Activated gamma-delta T cell treated with Interleukin-2 at 50 U/mL for 16 hours (primary cell): ENCODE measurements at regions not wholly inside any gene's neighbourhood (a gene's known extent, or its start where the extent isn't known, plus 50 kb on each side); places are given as distances from the start of the nearest gene placed in this dataset.
"Not testable (repeated sequence)": the region's sequence is repeated elsewhere in the genome, so short reads cannot be mapped to it uniquely, and the experiment has no call there.

Experiments used
- DNase-seq: peaks from one replicate; pipeline ENCODE4 v3.0.0-alpha.2; 2020

DNA sequence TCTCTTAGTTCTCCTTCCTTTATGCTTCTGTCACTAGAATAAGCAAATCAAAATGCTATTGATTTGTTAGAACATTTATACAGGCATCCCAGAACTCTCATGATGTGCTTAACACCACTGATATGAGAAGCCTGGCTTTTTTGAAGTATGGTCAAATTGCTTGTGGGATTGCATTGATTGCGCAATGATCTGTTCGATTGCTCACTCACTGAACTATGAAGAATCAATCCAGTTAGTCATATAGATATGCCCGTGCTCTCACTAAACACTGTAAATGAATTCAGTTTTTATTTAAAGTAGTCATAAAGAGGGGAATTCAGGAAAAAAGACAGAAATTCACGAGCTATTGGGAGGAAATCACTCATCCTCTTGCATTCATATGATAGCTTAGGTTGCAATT lies 1237.8 kb downstream of the SUCLG1 start:
- no peak for DNase-seq

DNA sequence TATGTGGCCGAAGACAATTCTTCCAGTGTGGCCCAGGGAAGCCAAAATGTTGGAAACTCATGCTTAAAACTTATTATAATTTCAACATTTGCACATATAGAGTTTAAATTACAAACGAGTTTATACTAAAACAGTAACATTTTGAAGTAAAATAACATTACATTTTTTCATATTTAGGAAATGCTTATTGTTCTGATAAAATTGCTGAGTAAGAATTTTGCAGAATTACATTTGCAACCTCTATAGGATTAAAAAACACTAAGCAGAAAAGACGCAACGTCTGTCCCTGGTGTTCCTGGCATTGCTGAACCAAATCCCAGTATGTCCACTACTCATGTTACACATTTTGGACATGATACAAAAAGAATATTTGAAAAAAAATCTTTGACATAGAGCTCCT lies 1241.2 kb downstream of the SUCLG1 start:
- DNase-seq, result no peak

DNA sequence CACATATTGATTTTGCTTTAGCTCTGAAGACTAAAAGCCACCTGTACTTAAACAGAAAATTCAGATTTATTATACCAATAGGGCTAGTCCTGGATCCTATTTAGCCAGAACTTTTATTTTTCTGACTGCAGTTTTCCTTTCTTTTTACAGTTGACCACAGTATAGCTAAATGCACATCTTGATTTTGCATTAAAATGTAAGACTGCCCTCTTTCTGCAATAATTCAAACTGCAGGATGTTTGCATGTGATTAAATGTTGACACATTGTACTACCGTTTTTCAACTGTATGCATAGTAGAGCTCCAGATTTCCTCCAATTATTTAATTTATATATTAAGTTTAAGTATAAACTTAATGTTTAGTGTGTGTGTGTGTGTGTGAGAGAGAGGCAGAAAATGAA lies 1262.9 kb downstream of the SUCLG1 start:
- DNase-seq, result no peak

DNA sequence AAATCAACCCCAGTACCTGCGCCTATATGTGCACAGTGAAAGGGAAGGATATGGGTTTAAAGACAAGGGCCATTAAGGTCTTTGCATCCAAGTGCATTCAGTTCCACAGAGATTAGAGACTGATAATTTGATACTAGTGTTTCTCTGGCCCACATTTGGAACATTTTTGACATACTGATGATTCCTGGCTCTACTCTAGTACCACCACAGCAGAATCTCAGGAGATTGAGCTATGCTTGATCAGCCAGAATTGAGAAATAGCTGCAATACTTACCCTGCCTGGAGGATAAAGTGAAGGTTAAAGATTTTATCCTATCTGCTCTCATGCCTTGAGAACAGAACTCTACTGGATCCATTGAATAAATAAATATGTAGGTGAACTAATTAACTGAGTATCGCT lies 1267.8 kb downstream of the SUCLG1 start:
- no peak for DNase-seq

DNA sequence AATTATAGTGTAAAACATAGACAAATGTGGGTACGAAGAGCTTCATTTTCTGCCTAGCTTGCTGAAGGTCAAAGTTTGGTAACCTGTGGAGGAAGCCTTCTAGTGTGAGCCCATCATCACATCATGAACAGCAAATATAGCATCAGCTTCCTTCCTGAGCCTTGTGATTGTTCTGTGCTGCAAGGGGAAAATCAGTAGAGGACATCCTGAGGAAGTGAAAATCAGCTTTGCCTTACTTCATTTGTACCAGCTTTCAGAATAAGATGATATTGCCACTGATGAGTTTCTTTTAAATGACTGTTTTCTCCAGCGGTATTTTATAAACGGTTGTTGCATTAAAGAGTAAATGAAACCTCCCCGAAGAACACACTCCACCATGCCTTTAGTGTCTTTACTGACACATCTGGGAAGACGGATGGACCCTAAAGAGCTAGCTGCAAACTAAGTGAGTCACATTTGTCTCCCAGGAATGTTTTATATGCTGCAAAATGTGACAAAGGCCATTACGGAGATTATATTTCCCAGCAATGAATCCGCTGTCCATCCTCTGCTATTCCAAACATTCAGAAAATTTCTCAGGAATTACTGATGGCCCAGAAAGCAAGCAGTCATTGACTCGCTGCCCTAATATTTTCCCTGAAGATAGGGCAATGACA lies 1272.8 kb downstream of the SUCLG1 start:
- no peak for DNase-seq

DNA sequence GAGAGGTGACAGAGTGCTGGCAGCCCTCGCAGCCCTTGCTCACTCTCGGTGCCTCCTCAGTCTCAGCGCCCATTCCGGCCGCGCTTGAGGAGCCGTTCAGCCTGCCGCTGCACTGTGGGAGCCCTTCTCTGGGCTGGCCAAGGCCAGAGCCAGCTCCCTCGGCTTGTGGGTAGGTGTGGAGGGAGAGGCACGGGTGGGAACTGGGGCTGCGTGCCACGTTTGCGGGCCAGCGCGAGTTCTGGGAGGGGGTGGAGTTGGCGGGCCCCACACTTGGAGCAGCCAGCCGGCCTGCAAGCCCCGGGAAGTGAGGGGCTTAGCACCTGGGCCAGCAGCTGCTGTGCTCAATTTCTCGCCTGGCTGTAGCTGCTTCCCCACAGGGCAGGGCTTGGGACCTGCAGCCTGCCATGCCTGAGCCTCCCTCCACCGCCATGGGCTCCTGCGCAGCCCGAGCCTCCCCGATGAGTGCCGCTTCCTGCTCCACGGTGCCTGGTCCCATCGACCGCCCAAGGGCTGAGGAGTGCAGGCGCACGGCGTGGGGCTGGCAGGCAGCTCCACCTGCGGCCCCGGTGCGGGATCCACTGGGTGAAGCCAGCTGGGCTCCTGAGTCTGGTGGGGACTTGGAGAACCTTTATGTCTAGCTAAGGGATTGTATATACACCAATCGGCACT lies 1278.1 kb downstream of the SUCLG1 start:
- not testable (repeated sequence) for DNase-seq

DNA sequence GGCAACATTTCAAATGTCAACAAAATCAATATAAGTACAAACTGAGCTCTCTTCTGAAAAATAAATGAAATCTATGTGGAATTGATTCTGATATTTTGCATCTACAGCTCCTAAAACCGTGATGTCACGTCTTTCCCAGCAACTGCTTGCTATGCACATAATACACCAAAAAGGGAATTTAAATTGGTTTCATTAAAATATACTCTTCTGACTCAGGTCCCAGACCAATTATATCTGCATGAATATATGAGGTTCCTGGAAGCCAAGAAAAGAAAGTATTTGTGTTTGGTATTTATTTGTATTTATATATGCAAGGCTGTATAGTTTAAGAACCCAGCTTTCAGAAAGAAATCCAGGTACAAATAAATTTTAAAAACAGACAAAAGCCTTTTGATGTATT lies 1282.5 kb downstream of the SUCLG1 start:
- no peak for DNase-seq

DNA sequence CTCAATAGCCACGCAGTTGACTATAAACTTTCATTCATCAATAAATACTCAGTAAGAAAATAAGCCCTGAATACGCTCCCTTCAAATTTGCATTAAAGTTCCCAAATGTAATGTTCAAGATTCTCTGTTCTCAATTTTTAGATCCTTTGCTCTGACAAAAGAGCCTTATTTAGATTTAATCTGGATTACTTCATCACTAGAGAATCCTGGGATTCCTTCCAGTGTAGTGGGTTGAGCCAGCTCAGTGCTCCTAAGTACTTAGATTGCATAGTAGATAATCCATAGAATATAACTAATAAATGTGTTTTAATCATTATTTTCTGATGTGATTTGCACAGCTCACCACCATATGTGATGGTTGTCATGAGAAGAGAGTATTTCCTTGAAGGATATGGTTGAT lies 1286.2 kb downstream of the SUCLG1 start:
- no peak for DNase-seq

DNA sequence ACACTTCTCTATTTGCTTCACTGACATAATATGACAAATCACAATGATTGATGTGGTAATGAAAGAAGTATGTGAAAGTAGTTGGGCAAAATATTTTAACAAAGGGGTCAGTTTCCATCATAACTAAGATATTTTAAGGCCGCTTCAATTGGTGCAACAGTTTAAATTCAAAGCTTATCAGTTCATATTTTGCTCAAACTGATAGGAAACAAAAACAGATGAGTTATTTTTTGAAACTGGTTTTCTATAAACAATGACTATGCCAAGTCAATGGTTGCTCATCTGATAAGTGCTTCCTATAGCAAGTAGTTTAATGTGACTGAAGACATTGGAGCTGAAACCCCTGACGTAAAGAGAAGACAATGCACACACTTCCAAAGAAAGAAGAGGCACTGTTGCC lies 1290.7 kb downstream of the SUCLG1 start:
- no peak for DNase-seq

DNA sequence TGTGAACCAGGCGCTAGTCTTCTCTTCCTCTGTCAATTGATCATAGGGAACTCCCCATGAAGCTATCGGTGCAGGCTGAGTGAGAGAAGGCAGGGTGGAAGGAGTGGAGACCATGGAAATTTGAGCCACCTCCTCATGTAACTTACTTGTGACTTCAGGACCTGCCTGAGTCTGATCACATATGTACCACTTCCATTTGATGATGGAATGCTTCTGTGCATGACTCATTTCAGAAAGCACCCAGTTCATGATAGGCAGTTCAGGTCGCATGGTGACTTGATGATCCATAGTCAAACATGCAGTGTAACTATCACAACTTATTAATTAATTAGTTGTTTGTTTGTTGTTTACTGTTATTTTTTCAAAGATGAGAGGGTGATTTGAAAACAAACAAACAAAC lies 1296.7 kb downstream of the SUCLG1 start:
- no peak for DNase-seq

DNA sequence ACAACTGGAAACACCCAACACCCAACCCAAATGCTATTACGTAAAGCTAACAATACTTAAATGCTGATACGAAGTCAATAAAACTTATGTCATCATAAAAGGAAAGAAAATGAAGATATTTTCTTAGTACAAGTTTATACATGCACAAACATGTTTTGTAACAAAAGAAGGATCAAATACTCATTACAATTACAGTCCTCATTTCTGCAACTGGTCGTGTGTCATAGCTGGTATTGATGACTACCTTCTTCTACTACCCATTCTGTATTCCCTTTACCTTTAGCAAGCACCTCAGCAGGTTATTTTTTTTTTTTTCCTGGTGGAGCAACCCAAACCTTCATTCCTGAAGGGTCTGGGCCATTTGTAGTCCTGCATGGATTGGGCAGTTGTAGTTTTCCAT lies 1298.5 kb downstream of the SUCLG1 start:
- DNase-seq, result no peak

DNA sequence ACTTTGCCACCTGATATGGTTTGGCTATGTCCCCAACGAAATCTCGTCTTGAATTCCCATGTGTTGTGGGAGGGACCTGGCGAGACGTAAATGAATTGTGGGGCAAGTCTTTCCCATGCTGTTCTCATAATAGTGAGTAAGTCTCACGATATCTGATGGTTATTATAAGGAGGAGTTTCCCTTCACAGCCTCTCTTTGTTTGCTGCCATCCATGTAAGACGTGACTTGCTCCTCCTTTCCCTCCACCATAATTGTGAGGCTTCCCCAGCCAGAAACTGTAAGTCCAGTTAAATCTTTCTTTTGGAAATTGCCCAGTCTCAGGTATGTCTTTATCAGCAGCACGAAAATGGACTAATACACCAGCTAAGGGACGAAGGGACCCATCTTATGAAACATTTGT lies 1303.3 kb downstream of the SUCLG1 start:
- no peak for DNase-seq

DNA sequence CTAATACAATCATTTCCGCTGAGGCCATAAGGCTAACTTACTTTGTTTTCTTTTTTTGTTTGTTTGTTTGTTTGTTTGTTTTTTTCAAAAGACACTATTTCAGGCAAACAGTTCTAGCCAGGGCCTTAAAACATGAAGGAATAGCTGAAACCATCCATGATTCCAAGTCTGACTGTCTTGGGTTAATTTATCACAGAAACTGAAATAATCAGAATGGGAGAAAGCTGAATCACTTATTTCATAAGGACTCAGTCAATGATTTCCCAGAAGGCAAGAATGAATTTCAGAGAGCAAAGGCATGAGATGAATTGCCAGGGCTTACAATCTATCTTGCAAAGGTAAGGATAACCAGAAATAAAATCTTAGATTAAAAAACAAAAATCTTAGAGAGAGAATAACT lies 1315.1 kb downstream of the SUCLG1 start:
- DNase-seq, result no peak

DNA sequence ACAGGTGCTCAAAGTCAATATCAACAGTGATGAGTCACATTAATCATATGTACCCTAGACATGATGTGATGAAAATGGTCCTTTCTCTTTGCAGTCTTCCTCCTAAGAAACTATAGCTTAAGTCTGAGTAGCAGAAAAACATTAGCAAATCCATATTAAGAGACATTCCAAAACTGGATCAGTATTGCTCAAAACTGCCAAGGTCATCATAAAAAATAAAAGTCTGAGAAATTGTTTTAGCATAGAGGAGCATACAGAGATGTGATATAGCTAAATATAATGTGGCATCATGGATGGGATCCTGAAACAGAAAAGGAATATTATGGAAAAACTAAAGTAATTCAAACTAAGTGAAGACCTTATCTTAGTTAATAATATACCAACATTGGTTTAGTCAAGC lies 1316.1 kb downstream of the SUCLG1 start:
- DNase-seq, result no peak

DNA sequence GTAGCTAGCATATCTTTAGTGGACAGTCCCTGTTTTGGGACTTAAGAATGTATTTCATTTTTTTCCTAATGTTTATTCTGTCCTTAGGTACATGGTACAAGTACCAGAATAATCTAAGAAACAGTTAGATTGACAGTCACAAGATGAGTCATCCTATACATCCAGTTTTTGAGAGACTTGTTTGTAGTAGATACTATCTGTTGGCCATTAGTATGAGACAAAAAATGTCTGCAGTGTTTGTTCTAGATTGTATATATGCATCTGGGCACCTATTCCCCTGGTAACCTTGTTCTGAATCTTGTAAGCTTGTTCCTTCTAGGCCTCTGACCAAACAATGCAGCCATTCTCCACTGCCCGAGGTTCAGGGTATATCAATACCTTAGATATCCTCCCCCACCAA lies 1343.5 kb downstream of the SUCLG1 start:
- no peak for DNase-seq

DNA sequence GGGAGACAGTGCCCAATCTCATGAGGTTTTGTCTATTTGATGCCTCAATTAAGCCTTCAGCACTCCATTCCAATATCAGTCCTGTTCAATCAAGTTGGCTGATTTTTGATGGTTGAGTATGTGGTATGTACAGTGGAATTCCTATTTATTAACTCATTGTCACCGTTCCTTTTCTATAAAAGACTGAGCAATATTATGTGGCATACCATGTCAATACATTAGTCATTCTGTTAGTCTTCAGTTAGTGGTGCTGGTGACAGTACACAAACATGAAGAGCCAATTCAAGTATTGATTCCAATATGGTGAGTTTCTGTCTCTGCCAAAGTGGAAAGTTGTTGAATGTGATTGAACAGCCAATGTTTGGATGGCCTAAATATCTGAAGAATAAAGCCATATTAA lies 1343.9 kb downstream of the SUCLG1 start:
- DNase-seq, result no peak

DNA sequence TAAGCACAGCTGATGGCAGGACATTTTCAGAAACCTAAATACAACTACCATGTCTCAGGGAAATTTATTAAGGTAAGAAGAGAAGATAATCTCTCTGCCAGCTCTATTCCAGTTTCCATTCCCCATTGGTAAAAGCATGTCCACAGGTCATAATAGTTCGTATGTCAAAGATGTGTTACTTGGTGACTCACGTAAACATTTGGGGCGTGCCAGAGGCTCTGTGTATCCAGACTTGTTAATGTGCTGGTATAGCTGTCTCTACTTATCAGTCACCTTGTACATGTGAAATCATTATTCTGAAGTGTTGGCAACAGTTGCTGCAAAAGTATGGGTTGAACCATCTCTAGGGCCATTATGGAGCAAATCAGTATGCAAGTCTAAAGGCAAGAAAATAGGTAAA lies 1345.1 kb downstream of the SUCLG1 start:
- no peak for DNase-seq

DNA sequence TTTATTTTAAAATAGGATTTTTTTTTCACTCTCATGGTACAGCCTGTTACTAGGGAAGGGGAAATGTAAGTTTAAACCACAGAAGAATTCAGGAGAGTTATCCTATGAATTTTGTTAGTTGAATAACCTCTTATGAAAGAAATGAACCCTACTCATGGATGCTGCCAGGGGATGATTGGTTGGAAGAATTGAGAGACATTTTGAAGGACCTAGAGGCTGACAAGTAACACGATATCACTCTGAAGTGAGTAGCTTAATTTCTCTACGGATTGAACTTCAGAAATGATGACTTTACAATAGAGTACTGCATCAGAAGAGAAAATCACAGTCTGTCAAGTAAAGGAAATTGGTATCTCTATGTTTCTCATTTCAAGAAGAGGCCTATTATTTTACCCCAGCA lies 1346.2 kb downstream of the SUCLG1 start:
- no peak for DNase-seq

DNA sequence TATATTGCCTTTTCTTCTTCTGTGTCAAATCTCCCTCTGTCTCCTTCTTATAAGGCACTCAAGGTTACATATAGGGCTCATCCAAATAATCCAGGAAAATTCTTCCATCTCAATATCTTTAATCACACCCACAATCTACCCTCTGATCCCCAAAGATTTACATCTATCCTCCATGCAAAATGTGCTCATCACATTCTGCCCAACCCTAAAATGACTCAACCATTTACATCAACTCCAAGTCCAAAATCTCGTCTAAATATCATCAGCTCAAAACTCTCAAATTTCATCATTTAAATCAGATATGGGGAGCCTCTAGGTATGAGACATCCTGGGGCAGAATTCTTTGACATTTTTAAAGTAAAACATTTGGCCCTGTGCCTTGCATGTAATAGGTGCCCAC lies 1349.8 kb downstream of the SUCLG1 start:
- DNase-seq, result no peak

DNA sequence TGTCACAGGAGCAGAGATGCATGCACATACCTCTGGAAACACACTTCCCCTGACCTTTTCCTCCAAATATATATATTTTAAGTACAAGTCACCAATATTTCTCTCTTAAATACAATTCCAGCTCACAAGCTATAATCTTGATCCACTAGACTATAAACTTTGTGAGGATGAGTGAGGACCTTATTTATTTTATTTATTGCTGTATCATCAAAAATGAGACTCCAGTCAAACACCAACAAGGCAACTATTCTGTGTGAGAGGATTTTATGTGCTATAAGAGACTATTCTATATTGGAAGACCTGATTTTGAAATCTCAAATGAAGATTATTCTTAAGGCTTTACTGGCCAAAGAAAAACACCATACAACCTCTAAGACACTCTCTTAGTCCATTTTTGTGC lies 1352.2 kb downstream of the SUCLG1 start:
- no peak for DNase-seq

DNA sequence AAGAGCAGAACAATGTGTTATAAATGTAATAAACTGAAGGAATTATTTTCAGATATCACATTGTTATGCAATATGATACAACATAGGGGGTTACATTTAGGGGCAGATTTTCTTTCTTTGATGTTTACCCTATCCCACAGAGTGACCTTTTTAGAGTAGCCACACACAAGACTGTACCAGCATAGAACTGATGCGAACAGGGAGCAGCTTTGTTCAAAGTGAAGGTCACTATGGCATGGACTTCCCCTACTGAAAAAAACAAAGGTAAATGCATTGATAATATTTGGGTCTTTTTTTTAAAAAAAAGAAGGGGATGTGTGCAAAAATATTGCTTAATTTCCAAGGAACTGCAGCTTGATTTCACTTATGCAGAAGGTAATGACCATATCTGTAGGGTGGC lies 1354.9 kb downstream of the SUCLG1 start:
- DNase-seq, result no peak

DNA sequence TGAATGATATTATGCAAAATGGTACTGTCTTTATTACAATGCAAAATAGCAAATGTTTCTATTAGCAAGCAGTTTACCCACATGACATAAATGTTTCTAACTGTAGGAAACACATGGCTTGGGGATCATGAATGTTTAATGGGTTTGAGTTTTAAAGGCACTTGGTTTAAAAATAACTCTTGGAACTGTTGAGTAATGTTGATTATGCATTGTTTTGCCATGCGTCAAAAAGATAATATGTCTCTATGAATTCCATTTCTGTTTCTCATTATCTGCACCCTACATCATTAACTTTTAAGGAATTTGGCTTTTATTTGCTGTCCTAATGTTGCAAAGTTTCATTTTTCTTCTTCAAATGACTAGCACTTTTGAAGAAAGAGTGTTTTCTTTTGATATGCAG lies 1355.5 kb downstream of the SUCLG1 start:
- no peak for DNase-seq

DNA sequence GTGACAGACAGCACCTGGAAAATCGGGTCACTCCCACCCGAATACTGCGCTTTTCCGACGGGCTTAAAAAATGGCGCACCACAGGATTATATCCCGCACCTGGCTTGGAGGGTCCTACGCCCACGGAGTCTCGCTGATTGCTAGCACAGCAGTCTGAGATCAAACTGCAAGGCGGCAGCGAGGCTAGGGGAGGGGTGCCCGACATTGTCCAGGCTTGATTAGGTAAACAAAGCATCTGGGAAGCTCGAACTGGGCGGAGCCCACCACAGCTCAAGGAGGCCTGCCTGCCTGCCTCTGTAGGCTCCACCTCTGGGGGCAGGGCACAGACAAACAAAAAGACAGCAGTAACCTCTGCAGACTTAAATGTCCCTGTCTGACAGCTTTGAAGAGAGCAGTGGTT lies 1370.0 kb downstream of the SUCLG1 start:
- not testable (repeated sequence) for DNase-seq

DNA sequence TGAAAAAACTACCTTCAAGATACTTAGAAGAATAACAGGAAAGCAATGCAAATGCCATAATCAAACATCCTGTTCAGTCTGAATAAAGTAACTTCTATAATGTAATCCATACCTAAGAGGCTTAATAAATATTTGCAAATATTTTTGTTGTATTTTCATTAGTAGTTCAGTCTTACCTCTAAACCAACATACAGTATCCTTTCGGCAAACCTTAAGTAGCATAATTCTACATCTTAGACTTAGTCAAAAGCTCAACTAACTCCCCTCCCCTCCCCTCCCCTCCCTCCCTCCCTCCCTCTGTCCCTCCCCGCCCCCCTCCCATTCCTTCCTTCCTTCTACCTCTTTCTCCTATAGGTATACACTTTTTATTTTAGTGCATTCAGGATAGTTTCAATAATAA lies 1373.2 kb downstream of the SUCLG1 start:
- no peak for DNase-seq
